Body of pancreas (tissue), 4 donors: ENCODE measurements at regions not wholly inside any gene's neighbourhood (a gene's known extent, or its start where the extent isn't known, plus 50 kb on each side); places are given as distances from the start of the nearest gene placed in this dataset.
"Not testable (repeated sequence)": the region's sequence is repeated elsewhere in the genome, so short reads cannot be mapped to it uniquely, and the experiment has no call there.

ENCODE experiments used
- POLR2A ChIP-seq, 3 donors: fragments of 450-650 bp; IDR thresholded peaks; one replicate each; pipeline ENCODE4 v1.6.1; 2016; ENCODE audit warnings: antibody characterized with exemption in 3 of 3, mild to moderate bottlenecking in 2 of 3
- TF ChIP-seq, protein P1 (sequence below), 7 experiments: fragments of 450-650 bp in 4 of 7; fragments of 200-600 bp in 3 of 7; sonication (generic) in 3 of 7; IDR thresholded peaks; one replicate each; pipeline ENCODE4 v1.5.1; 2016 to 2019; ENCODE audit warnings: antibody characterized with exemption in 7 of 7

DNA sequence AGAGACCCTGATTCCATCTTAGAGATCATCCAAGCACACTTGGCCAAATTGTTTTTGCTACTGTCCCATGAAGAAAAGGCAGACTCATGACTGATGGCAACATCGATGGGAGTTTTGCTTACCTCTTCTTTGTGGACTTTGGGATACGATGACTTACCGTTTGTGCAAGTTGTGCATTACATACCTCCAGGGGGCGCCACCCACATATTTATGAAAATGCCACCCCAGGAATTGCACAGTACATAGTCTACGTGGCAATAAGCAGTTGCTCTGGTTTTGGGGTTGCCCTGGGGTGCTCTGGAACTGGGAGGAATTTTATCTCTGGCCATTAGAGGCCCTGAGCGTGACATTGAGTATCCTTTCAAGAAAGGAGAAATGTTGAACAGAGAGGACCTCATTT, 139.0 kb upstream of the CCZ1B start:
- not testable (repeated sequence) for TF ChIP-seq POLR2A (IDR thresholded peaks at IDR 0.05)
- TF ChIP-seq, protein P1, sequence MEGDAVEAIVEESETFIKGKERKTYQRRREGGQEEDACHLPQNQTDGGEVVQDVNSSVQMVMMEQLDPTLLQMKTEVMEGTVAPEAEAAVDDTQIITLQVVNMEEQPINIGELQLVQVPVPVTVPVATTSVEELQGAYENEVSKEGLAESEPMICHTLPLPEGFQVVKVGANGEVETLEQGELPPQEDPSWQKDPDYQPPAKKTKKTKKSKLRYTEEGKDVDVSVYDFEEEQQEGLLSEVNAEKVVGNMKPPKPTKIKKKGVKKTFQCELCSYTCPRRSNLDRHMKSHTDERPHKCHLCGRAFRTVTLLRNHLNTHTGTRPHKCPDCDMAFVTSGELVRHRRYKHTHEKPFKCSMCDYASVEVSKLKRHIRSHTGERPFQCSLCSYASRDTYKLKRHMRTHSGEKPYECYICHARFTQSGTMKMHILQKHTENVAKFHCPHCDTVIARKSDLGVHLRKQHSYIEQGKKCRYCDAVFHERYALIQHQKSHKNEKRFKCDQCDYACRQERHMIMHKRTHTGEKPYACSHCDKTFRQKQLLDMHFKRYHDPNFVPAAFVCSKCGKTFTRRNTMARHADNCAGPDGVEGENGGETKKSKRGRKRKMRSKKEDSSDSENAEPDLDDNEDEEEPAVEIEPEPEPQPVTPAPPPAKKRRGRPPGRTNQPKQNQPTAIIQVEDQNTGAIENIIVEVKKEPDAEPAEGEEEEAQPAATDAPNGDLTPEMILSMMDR (IDR thresholded peaks at IDR 0.05) = peak in 6 of 7 experiments; percentile 8 to 48 (median 35)
